Hepatocyte (in vitro differentiated cells): ENCODE measurements at regions not wholly inside any gene's neighbourhood (a gene's known extent, or its start where the extent isn't known, plus 50 kb on each side); places are given as distances from the start of the nearest gene placed in this dataset.

Experiments used
- DNase-seq: peaks from one replicate; pipeline ENCODE4 v3.0.0-alpha.2; 2016; ENCODE audit warnings: low spot score
- H2AFZ ChIP-seq: fragments of 200-600 bp; sonication (generic); 2 replicates; pipeline ENCODE4 v1.6.0; 2016; ENCODE audit warnings: antibody characterized with exemption, mild to moderate bottlenecking
- H3K27ac ChIP-seq: fragments of 200-600 bp; sonication (generic); 2 replicates; pipeline ENCODE4 v1.5.1; 2016; ENCODE audit warnings: mild to moderate bottlenecking
- H3K27me3 ChIP-seq: fragments of 200-600 bp; sonication (generic); 2 replicates; pipeline ENCODE4 v1.6.1; 2016
- H3K36me3 ChIP-seq: fragments of 200-600 bp; sonication (generic); replicated peaks from 2 replicates; pipeline ENCODE4 v1.5.1; 2016; ENCODE audit warnings: low read depth; ENCODE audit not compliant: insufficient read depth
- H3K4me1 ChIP-seq: fragments of 200-600 bp; sonication (generic); 2 replicates; pipeline ENCODE4 v1.5.1; 2016; ENCODE audit warnings: mild to moderate bottlenecking, moderate library complexity; ENCODE audit not compliant: insufficient read depth
- H3K4me2 ChIP-seq: fragments of 200-600 bp; sonication (generic); 2 replicates; pipeline ENCODE4 v1.6.0; 2016
- H3K4me3 ChIP-seq: fragments of 200-600 bp; sonication (generic); 2 replicates; pipeline ENCODE4 v1.5.1; 2016; ENCODE audit warnings: mild to moderate bottlenecking
- H3K79me2 ChIP-seq: fragments of 200-600 bp; sonication (generic); 2 replicates; pipeline ENCODE4 v1.6.0; 2017; ENCODE audit warnings: mild to moderate bottlenecking
- H3K9me2 ChIP-seq: fragments of 200-600 bp; sonication (generic); replicated peaks from 2 replicates; pipeline ENCODE4 v1.6.0; 2017; ENCODE audit warnings: mild to moderate bottlenecking; ENCODE audit not compliant: insufficient read depth
- H3K9me3 ChIP-seq: fragments of 200-600 bp; sonication (generic); 2 replicates; pipeline ENCODE4 v1.5.1; 2016; ENCODE audit warnings: low read depth, mild to moderate bottlenecking
- H4K20me1 ChIP-seq: fragments of 200-600 bp; sonication (generic); 2 replicates; pipeline ENCODE4 v1.6.0; 2016; ENCODE audit warnings: mild to moderate bottlenecking; ENCODE audit not compliant: insufficient read depth, poor library complexity, severe bottlenecking
- EZH2 ChIP-seq: fragments of 200-600 bp; sonication (generic); IDR thresholded peaks from 2 replicates; pipeline ENCODE4 v1.6.1; 2016; ENCODE audit warnings: antibody characterized with exemption, mild to moderate bottlenecking, borderline replicate concordance
- EZH2phosphoT487 ChIP-seq: fragments of 200-600 bp; sonication (generic); IDR thresholded peaks from one replicate; pipeline ENCODE4 v1.6.1; 2018; ENCODE audit warnings: antibody characterized with exemption, mild to moderate bottlenecking, low read depth, moderate library complexity; ENCODE audit not compliant: unreplicated experiment, severe bottlenecking
- WGBS: methylation state at CpG from one replicate; pipeline ENCODE4 v1.1.6; 2016; ENCODE audit warnings: low lambda C conversion rate; ENCODE audit errors: missing lambda C conversion rate; 5-methylcytosine and 5-hydroxymethylcytosine counted together
- TF ChIP-seq, protein P1 (sequence below): fragments of 200-600 bp; sonication (generic); IDR thresholded peaks from 2 replicates; pipeline ENCODE4 v1.5.1; 2016; ENCODE audit warnings: antibody characterized with exemption, mild to moderate bottlenecking; ENCODE audit not compliant: poor library complexity

DNA sequence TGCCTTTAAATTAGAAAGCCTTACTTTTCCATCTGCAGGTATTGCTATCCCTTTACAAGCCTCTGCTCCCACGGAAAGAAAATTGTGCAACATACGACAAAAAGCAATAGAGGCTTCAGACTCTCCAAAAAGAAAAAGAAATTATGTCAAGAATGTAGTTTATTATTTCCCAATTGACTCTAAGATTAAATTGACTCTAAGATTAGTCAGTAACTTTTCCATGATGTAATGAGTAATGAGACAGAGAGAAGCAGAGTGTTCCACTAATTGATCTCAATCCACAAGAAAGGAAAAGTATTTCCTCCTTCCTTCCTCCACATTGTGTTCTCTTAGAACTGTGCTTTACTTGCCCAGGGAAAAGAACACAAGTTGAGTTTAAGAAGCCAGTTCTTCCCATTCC is 345.7 kb upstream of the HS3ST1 start:
- H3K27ac ChIP-seq = peak overlapping the region; percentile 15
- H3K27me3 ChIP-seq = no peaks in the 10 kb centered on the region
- H3K4me1 ChIP-seq = no peaks in the 10 kb centered on the region
- H3K4me3 ChIP-seq = no peak overlapping the region
- H3K9me2 ChIP-seq = no peaks in the 10 kb centered on the region
- no peaks in the 10 kb centered on the region for H3K36me3 ChIP-seq
- no peaks in the 10 kb centered on the region for H4K20me1 ChIP-seq
- no peaks in the 10 kb centered on the region for H3K79me2 ChIP-seq
- WGBS = 63% methylated on average over 2 of the region's 2 CpGs
- DNase-seq = no peak
- H3K9me3 ChIP-seq = no peaks in the 10 kb centered on the region
- no peak for TF ChIP-seq EZH2phosphoT487
- TF ChIP-seq, protein P1, sequence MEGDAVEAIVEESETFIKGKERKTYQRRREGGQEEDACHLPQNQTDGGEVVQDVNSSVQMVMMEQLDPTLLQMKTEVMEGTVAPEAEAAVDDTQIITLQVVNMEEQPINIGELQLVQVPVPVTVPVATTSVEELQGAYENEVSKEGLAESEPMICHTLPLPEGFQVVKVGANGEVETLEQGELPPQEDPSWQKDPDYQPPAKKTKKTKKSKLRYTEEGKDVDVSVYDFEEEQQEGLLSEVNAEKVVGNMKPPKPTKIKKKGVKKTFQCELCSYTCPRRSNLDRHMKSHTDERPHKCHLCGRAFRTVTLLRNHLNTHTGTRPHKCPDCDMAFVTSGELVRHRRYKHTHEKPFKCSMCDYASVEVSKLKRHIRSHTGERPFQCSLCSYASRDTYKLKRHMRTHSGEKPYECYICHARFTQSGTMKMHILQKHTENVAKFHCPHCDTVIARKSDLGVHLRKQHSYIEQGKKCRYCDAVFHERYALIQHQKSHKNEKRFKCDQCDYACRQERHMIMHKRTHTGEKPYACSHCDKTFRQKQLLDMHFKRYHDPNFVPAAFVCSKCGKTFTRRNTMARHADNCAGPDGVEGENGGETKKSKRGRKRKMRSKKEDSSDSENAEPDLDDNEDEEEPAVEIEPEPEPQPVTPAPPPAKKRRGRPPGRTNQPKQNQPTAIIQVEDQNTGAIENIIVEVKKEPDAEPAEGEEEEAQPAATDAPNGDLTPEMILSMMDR = no peak
- TF ChIP-seq EZH2 = no peak
- H2AFZ ChIP-seq = no peak overlapping the region
- no peak overlapping the region for H3K4me2 ChIP-seq

DNA sequence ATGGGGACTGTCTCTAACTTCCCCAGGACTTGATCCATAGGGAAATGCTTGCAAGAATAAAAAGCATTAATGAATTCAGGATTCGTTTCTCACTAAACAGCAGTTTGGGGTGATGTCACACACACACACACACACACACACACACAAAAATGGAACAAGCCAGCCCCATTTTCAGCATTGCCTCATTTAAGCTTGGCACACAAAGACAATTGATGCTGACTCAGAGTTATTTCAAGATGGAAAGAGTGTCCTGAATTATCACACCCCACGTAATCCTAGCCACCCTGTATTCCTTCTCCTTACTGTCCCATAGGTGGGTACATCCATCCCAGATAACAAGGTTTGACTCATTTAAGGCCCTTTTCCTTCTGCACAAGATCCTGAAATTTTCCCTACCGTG is 345.1 kb upstream of the HS3ST1 start:
- H4K20me1 ChIP-seq = no peaks in the 10 kb centered on the region
- no peak overlapping the region for H3K4me2 ChIP-seq
- no peak for DNase-seq
- H3K27ac ChIP-seq = no peak overlapping the region
- H3K36me3 ChIP-seq = no peaks in the 10 kb centered on the region
- H3K4me3 ChIP-seq = no peak overlapping the region
- H3K9me2 ChIP-seq = no peaks in the 10 kb centered on the region
- TF ChIP-seq EZH2 = no peak
- no peak for TF ChIP-seq EZH2phosphoT487
- TF ChIP-seq, protein P1 = no peak
- no peaks in the 10 kb centered on the region for H3K4me1 ChIP-seq
- 92% methylated on average over 3 of the region's 3 CpGs for WGBS
- no peaks in the 10 kb centered on the region for H3K9me3 ChIP-seq
- no peaks in the 10 kb centered on the region for H3K79me2 ChIP-seq
- H3K27me3 ChIP-seq = no peaks in the 10 kb centered on the region
- H2AFZ ChIP-seq = no peak overlapping the region

DNA sequence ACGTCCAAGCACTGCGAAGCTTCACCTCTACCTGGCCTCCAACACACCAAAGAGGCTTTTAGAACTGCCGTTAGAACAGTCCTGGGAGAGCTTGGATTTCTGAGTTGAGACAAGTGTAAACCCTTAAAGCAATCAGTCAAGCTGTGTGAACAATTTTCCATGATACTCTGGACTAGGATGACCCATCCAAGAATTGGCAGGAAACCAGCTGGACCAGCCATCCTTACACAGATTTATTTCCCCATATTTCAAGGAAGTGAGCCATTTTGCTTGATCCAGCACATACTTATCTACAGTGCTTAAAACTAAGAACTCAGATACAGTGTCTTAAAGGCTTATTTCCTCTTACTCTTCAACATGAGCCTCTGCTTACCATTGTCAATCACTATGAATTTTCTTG is 340.7 kb upstream of the HS3ST1 start:
- no peaks in the 10 kb centered on the region for H3K9me3 ChIP-seq
- TF ChIP-seq EZH2phosphoT487 (no peak), EZH2 (no peak)
- TF ChIP-seq, protein P1 = no peak
- no peaks in the 10 kb centered on the region for H3K9me2 ChIP-seq
- H3K4me1 ChIP-seq = no peaks in the 10 kb centered on the region
- no peaks in the 10 kb centered on the region for H3K36me3 ChIP-seq
- 90% methylated on average over 3 of the region's 3 CpGs for WGBS
- no peak overlapping the region for H3K4me2 ChIP-seq
- H3K27me3 ChIP-seq = no peaks in the 10 kb centered on the region
- peak; percentile 41 for DNase-seq
- H2AFZ ChIP-seq = no peak overlapping the region
- no peaks in the 10 kb centered on the region for H3K79me2 ChIP-seq
- no peaks in the 10 kb centered on the region for H4K20me1 ChIP-seq
- H3K4me3 ChIP-seq = no peak overlapping the region
- no peak overlapping the region for H3K27ac ChIP-seq
